HUES6 (cell line): ENCODE measurements at regions not wholly inside any gene's neighbourhood (a gene's known extent, or its start where the extent isn't known, plus 50 kb on each side); places are given as distances from the start of the nearest gene placed in this dataset.

ENCODE experiments used
- H3K27ac ChIP-seq: 2 replicates; pipeline ENCODE4 v1.7.0; 2013; ENCODE audit warnings: low read depth, mild to moderate bottlenecking, low read length, inconsistent platforms
- H3K27me3 ChIP-seq: 2 replicates; pipeline ENCODE4 v1.6.1; 2013; ENCODE audit warnings: low read length; ENCODE audit not compliant: control insufficient read depth, insufficient read depth
- H3K36me3 ChIP-seq: 2 replicates; pipeline ENCODE4 v1.6.1; 2013; ENCODE audit warnings: low read length; ENCODE audit not compliant: control insufficient read depth, insufficient read depth
- H3K4me1 ChIP-seq: 2 replicates; pipeline ENCODE4 v1.6.1; 2013; ENCODE audit warnings: low read length; ENCODE audit not compliant: control insufficient read depth, insufficient read depth
- H3K4me3 ChIP-seq: 2 replicates; pipeline ENCODE4 v1.5.1; 2013; ENCODE audit warnings: low read depth, low read length
- H3K9ac ChIP-seq: one replicate; pipeline ENCODE4 v1.6.1; 2013; ENCODE audit warnings: mild to moderate bottlenecking, low read length
- H3K9me3 ChIP-seq: 2 replicates; pipeline ENCODE4 v1.6.1; 2013; ENCODE audit warnings: low read depth, low read length; ENCODE audit not compliant: control insufficient read depth, insufficient read depth

DNA sequence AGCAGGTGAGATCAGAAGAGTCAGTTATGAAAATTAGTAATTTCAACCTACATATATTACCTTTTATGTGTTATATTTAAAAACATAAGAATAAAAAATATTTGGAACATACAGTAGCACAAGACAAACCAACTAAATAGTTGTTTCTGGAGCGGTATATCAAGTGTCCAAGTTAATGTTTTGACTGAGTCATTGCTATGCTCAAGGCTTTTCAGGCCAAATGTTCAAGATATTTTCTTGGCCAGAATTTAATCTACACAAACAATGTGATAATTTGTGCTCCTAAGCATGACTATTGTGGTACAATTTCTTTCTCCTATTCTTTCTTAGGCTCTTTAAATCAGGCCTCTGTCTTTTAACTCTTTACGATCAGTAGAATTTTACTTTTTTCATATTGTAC is 412.4 kb downstream of the RAP2B start:
- Histone ChIP-seq H3K36me3 (no peaks in the 10 kb centered on the region), H3K27me3 (no peaks in the 10 kb centered on the region), H3K4me3 (no peak overlapping the region), H3K4me1 (no peaks in the 10 kb centered on the region), H3K9ac (no peak overlapping the region), H3K9me3 (no peaks in the 10 kb centered on the region), H3K27ac (no peak overlapping the region)

DNA sequence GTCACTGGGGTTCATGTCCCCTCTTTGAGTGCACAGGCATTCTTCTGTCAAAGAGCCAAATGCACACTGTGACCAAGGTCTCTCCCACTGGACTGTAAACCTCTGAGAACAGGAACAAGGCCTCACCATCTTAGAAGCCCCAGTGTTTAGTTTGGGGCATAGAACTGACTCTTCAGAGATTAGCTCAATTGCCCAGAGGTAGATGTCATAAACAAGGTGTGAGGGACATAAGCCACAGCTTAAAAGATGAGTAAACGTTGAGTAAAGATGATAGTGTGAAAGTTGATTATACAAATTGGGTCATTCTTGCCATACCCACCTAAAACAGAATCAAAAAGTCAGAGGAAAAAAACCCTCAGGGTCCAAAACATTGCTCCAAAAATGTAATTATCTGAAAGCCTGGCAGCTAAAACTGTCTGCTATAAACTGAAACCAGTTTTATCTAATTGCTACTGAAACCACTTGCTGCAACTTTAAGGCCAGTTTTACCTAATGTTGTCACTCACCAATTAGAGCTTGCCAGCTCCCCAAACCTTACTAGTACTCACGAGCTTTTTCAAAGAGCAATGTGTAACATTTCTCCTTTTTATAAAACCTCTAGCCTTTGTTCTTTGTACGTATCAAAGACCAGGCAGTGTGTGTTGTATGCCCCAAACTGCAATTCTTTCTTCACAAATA is 415.2 kb downstream of the RAP2B start:
- Histone ChIP-seq H3K36me3 (no peaks in the 10 kb centered on the region), H3K4me3 (no peak overlapping the region), H3K27ac (no peak overlapping the region), H3K4me1 (no peaks in the 10 kb centered on the region), H3K9me3 (no peaks in the 10 kb centered on the region), H3K9ac (no peak overlapping the region), H3K27me3 (no peaks in the 10 kb centered on the region)

DNA sequence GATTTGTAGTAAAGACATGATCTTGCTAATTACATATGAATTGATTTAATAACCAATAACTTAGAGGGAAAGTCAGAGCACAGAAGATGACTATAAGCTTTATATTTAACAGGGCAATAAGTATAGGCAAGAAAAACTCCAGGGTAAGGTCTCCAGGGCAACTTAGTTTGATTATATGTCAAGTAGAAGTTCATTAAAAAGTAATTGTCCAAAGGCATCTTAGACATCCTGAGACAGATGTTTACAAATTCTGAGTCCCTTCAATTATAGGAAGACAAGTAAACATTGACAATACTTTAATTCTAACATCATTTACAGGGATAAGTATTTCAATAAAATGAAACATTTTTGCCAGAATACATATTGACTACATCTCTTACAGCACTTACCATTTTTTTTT is 416.0 kb downstream of the RAP2B start:
- Histone ChIP-seq H3K27me3 (no peaks in the 10 kb centered on the region), H3K4me3 (no peak overlapping the region), H3K9ac (no peak overlapping the region), H3K36me3 (no peaks in the 10 kb centered on the region), H3K27ac (no peak overlapping the region), H3K9me3 (peaks cover 5% of the 10 kb centered on the region; the same call in 1 of the 2 replicates), H3K4me1 (no peaks in the 10 kb centered on the region)

DNA sequence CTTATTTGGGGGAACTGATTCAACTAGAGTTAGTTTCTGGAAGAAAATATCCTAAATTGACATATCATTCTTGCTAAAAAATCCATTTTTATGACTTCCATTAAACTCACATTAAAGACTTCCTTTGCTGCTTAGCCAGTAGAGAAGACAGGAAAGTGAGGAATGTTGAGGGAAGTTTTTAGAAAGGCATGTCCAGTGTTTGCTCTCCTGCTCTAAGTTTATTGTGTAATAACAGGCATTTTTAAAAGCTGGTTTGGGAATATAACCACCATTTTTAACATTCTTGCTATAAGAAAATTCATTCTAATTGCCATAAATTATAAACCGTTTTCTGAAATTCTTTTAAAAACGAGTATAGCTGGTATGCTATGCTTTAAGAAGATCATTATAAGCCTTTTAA is 428.0 kb downstream of the RAP2B start:
- H3K36me3 ChIP-seq: no peaks in the 10 kb centered on the region
- H3K9ac ChIP-seq: no peak overlapping the region
- H3K9me3 ChIP-seq: no peaks in the 10 kb centered on the region
- no peak overlapping the region for H3K27ac ChIP-seq
- no peak overlapping the region for H3K4me3 ChIP-seq
- no peaks in the 10 kb centered on the region for H3K4me1 ChIP-seq
- no peaks in the 10 kb centered on the region for H3K27me3 ChIP-seq

DNA sequence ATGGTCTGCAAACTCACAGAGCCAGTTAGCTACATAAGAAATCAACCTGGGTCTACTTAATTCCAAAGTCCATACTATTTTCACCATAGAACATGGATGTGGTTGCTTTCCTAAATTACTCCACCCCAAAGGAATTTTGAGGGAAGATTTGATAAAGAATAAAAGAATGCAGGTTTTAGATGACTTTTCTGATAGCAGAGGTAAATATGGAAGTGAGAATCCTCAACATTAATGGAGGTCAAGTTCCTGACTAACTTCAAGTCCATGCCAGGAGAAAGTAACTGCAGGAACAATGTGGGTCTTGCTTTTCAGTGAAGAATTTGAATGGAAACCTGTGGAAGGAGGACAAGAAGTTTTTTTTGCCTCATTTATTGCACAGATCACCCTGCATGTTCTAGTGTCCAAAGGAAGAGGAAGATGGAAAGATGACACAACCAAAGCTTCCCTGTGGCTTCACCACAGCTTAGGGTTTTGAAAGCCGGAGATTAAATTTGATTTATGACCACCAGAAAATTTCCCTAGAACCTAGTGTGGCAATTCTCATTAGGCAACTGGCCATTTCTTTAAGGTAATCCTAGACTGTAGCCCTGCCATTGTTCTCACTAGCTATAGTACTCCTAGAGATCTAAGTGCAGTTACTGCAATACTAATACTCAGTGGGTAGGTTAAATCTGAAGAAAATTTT is 429.7 kb downstream of the RAP2B start:
- Histone ChIP-seq H3K27ac (no peak overlapping the region), H3K4me1 (no peaks in the 10 kb centered on the region), H3K27me3 (no peaks in the 10 kb centered on the region), H3K4me3 (no peak overlapping the region), H3K9me3 (no peaks in the 10 kb centered on the region), H3K9ac (no peak overlapping the region), H3K36me3 (no peaks in the 10 kb centered on the region)

DNA sequence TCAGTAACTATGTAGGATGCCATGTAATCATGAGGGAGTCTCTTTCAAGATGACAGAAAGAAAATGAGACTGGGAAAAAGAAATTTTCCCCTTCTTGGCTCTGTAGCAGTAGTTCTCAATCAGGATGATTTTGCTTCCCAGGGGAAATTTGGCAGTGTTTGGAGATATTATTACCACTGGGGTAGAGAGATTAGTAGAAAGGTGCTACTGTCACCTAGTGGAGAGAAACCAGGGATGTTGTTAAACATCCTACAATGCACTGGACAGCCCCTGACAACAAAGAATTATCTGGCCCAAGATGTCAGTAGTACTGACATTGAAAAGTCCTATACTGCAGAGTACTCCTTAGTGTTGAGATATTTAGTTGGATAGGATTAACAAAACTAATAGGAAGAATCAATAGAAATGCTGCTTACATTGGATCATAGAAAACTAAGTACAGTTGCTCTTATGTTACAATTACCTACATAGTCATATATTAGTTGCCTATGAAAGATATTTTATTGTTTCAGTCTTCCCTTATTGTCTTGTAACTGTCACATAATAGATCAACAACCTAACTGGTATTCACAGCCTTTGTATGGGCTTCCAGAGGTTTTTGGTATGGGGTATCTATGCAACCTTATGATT is 433.3 kb downstream of the RAP2B start:
- H3K36me3 ChIP-seq: no peaks in the 10 kb centered on the region
- no peak overlapping the region for H3K4me3 ChIP-seq
- no peaks in the 10 kb centered on the region for H3K4me1 ChIP-seq
- H3K9me3 ChIP-seq: no peaks in the 10 kb centered on the region
- H3K9ac ChIP-seq: no peak overlapping the region
- H3K27me3 ChIP-seq: no peaks in the 10 kb centered on the region
- H3K27ac ChIP-seq: no peak overlapping the region

DNA sequence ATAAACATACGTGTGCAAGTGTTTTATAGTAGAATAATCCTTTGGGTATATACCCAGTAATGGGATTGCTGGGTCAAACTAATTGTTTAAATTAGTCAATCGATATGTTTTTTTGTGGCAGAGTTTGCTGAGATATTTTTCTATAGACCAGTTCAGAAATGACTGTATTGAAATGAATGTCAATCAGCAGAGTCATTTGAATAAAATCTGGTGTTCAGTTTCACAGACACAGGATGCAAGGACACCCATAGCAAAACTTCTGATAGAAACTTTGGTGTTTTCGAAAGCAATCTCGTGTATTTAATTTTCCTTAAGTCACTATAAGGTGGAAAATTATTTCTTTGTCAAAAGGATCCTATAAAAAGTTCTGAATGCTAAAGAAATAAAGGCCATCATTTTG is 434.4 kb downstream of the RAP2B start:
- H3K27ac ChIP-seq: no peak overlapping the region
- H3K9ac ChIP-seq: no peak overlapping the region
- H3K9me3 ChIP-seq: no peaks in the 10 kb centered on the region
- no peak overlapping the region for H3K4me3 ChIP-seq
- no peaks in the 10 kb centered on the region for H3K4me1 ChIP-seq
- H3K36me3 ChIP-seq: no peaks in the 10 kb centered on the region
- H3K27me3 ChIP-seq: no peaks in the 10 kb centered on the region

DNA sequence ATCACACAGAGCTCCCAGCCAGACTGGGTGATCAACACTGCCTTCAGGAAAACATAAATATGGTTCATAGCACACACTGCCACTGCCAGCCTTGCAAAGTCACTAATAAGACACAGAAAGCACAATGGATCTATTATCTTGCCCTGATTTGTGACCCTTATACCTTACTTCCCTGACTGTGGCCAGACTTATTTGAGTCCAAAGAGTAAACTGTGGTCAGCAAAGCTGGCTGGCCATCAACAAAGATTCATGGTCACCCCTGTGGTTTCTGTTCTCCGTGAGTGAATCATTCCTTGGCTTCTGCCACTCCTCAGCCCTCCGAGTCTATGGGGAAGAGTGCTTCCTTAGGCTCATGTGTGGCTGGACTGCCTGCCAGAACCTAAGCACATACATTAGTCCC is 437.7 kb downstream of the RAP2B start:
- H3K27me3 ChIP-seq: no peaks in the 10 kb centered on the region
- H3K27ac ChIP-seq: no peak overlapping the region
- no peaks in the 10 kb centered on the region for H3K36me3 ChIP-seq
- no peaks in the 10 kb centered on the region for H3K9me3 ChIP-seq
- H3K9ac ChIP-seq: no peak overlapping the region
- no peaks in the 10 kb centered on the region for H3K4me1 ChIP-seq
- no peak overlapping the region for H3K4me3 ChIP-seq

DNA sequence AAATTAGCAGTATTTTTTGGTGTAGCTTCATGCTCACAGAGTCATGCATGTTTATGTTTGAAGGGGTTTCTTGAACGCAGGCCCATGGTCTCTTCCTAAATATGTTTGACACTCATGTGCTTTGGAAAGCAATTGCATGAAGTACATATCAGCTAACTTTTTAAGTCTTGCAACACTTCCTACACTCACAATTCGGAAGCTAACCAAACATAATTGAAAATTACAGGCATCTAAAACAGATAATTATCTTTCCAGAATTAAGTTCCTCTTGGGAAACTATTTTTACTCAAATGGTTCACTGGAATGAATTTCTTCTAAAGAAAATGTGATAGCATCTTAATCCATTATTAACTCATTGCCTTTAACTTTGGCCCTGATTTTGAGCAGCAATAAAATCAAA is 438.9 kb downstream of the RAP2B start:
- H3K9ac ChIP-seq: no peak overlapping the region
- no peak overlapping the region for H3K27ac ChIP-seq
- no peaks in the 10 kb centered on the region for H3K27me3 ChIP-seq
- H3K9me3 ChIP-seq: no peaks in the 10 kb centered on the region
- no peaks in the 10 kb centered on the region for H3K4me1 ChIP-seq
- no peaks in the 10 kb centered on the region for H3K36me3 ChIP-seq
- H3K4me3 ChIP-seq: no peak overlapping the region

DNA sequence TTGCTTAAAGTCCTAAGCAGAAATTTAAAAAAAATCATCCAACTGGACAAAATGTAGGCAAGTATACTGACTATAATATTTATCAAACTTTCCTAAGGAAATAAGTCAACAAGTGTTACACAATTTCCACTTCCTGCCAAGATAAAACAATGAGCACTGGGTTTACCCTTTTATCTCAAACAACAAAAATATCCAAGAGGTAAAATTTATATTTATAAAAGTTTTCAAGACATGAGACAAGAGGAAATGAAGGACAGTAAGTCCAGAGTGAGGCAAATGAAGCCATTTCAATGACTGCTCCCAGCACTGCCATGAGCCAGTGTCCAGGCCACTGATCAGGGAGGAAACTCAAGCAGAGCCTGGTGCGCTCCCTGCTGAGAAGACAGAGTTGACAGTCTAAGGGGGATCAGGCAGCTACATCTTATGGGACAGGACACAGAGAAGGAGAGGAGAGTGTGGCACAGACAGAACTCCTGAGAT is 439.4 kb downstream of the RAP2B start:
- Histone ChIP-seq H3K27ac (no peak overlapping the region), H3K9me3 (no peaks in the 10 kb centered on the region), H3K27me3 (no peaks in the 10 kb centered on the region), H3K4me3 (no peak overlapping the region), H3K9ac (no peak overlapping the region), H3K36me3 (no peaks in the 10 kb centered on the region), H3K4me1 (no peaks in the 10 kb centered on the region)

DNA sequence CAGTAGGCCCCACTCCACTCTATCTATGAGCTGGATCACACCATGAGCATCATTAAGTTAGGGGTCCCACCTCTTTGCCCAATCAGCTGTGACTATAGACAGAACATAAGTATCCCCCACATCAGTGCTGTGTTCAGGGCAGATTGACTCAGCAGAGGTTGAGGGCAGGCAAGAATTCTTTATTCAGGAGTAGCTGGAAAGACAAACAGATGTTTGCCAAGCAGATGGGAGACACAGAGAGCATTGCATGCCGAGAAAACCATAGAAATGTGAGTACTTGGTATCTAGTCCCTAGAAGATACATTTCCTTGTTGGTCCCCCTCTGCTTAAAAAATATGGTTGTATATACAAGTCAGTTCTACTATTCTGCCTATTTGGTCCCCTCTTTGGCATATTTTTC is 440.8 kb downstream of the RAP2B start:
- Histone ChIP-seq H3K27ac (no peak overlapping the region), H3K9me3 (no peaks in the 10 kb centered on the region), H3K4me1 (no peaks in the 10 kb centered on the region), H3K4me3 (no peak overlapping the region), H3K36me3 (no peaks in the 10 kb centered on the region), H3K9ac (no peak overlapping the region), H3K27me3 (no peaks in the 10 kb centered on the region)
